ENCODE measurements at regions not wholly inside any gene's neighbourhood (a gene's known extent, or its start where the extent isn't known, plus 50 kb on each side); places are given as distances from the start of the nearest gene placed in this dataset.

DNA sequence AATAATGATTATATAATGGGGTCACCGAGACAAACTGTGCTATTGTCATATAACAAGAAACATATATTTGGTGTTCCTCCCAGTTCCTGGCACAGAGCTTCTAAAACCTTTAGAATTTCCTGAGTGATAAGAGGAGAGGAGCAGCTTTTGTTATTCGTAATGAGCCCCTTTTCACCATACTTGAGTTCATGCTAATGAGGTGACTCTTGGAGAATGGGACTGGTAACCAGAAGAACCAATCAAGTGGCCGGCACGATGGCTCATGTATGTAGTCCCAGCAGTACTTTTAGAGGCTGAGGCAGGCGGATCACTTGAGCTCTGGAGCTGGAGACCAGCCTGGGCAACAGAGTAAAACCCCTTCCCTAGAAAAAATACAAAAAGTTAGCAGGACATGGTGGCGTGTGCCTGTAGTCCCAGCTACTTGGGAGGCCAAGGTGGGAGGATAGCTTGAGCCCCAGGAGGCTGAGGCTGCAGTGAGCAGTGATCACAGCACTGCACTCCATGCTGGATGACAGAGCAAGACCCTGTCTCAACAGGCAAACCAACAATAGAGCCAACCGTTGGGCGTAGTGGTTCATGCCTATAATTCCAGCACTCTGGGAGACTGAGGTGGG lies 62.7 kb upstream of the FTH1 start:
- TF ChIP-seq, protein P1, sequence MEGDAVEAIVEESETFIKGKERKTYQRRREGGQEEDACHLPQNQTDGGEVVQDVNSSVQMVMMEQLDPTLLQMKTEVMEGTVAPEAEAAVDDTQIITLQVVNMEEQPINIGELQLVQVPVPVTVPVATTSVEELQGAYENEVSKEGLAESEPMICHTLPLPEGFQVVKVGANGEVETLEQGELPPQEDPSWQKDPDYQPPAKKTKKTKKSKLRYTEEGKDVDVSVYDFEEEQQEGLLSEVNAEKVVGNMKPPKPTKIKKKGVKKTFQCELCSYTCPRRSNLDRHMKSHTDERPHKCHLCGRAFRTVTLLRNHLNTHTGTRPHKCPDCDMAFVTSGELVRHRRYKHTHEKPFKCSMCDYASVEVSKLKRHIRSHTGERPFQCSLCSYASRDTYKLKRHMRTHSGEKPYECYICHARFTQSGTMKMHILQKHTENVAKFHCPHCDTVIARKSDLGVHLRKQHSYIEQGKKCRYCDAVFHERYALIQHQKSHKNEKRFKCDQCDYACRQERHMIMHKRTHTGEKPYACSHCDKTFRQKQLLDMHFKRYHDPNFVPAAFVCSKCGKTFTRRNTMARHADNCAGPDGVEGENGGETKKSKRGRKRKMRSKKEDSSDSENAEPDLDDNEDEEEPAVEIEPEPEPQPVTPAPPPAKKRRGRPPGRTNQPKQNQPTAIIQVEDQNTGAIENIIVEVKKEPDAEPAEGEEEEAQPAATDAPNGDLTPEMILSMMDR (IDR thresholded peaks at IDR 0.05): no peak
- TF ChIP-seq EP300 (IDR thresholded peaks at IDR 0.05) (no peak), POLR2A (IDR thresholded peaks at IDR 0.05) (no peak)
